AG09319 (cell line): ENCODE measurements at regions not wholly inside any gene's neighbourhood (a gene's known extent, or its start where the extent isn't known, plus 50 kb on each side); places are given as distances from the start of the nearest gene placed in this dataset.

Experiments used
- DNase-seq: peaks from one replicate; pipeline ENCODE4 v3.0.0-alpha.2; 2010; ENCODE audit warnings: low read depth; ENCODE audit errors: extremely low read depth
- TF ChIP-seq, protein P1 (sequence below): IDR thresholded peaks from 2 replicates; pipeline ENCODE4 v1.5.1; 2011; ENCODE audit warnings: low read depth, mild to moderate bottlenecking, inconsistent platforms, low read length, moderate library complexity

DNA sequence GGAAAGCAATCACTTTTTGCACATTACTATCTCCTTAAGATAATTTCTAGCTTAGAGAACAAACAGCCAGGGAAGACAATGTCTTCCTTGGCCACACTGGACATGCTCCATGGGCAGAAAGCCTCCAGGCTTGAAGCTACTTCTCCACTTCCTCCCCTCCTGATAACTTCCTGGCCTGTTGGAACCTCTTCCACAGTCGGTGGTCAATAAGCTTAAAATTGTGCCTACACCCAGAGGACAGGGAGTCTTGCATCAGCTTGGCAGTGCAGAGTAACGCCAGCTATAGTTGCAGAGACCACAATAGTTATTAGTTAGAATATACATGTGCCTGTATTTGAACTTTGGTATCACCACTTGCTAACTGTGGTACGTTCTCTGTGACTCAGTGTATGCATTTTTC is 58.1 kb upstream of the ABCA1 start:
- TF ChIP-seq, protein P1, sequence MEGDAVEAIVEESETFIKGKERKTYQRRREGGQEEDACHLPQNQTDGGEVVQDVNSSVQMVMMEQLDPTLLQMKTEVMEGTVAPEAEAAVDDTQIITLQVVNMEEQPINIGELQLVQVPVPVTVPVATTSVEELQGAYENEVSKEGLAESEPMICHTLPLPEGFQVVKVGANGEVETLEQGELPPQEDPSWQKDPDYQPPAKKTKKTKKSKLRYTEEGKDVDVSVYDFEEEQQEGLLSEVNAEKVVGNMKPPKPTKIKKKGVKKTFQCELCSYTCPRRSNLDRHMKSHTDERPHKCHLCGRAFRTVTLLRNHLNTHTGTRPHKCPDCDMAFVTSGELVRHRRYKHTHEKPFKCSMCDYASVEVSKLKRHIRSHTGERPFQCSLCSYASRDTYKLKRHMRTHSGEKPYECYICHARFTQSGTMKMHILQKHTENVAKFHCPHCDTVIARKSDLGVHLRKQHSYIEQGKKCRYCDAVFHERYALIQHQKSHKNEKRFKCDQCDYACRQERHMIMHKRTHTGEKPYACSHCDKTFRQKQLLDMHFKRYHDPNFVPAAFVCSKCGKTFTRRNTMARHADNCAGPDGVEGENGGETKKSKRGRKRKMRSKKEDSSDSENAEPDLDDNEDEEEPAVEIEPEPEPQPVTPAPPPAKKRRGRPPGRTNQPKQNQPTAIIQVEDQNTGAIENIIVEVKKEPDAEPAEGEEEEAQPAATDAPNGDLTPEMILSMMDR: no peak
- no peak for DNase-seq

DNA sequence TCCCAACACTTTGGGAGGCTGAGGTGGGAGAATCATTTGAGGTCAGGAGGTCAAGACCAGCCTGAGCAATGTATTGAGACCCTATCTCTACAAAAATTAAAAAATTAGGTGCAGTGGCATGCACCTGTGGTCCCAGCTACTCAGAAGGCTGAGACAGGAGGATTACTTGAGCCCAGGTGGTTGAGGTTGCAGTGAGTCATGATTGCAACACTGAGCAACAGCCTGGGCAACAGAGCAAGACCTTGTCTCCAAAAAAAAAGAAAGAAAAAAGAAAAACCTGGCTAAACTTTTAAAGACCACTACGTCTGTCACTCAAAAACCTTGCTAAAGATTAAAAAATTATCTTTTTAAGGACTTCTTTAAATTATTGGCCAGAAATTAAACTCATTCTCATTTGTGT is 59.8 kb upstream of the ABCA1 start:
- TF ChIP-seq, protein P1: no peak
- DNase-seq: no peak

DNA sequence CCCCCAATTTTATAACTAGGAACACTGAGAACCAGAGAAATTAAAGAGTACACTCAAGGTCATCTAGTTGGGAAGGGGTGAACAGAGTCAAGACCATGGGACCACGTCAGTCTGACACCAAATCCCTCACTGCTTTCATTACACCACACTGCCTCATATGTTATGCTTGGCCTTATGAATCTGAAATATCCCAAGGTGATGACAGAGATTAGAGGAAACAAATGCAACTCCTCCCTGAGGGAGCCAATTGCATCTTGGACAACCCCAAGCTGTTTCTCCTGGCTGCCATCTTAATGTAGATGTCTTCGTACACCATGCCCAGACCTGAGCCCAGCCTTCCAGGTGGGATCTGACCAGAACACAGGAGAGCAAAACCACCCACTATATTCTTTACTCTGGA is 60.6 kb upstream of the ABCA1 start:
- TF ChIP-seq, protein P1: no peak
- DNase-seq: no peak

DNA sequence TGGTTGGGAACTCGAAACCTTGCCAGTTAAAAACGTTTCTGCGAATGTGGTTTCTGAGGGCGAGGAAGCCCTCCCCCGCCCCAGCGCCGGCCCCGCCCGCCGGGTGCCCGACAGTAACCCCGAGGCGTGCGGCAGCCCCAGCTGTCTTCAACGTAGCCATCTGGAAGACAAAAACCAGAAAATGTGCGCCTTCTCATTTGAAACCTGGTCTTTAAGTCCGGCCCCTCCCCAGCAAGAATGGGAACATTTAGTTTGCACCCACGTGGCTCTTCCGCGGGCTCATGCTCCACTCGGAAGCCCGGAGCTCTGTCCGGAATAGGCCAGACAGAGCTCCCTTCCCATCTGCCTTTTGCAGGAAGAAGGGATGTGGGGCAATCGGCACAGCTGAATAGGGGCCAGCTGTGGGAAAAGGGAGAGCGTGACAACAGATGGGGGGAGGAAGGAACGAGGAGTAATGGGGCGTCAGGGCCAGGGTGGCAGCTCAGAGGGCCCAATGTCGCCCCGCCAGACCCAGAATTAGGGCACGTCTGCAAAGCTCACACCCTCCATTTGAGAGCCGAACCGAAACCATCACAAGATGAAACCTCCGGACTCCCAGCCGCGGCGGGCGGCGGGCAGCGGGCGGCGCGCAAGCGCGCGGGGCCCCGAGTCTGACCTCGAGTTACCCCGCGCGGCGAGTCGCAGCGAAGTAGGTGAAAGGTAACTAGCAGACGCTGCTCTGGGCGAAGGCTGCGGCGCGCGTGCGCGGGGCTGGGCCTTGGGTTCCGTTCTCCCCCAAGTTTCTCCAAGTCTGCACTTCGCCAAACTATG is 63.4 kb upstream of the ABCA1 start:
- TF ChIP-seq, protein P1: no peak
- peak; percentile 56 for DNase-seq

DNA sequence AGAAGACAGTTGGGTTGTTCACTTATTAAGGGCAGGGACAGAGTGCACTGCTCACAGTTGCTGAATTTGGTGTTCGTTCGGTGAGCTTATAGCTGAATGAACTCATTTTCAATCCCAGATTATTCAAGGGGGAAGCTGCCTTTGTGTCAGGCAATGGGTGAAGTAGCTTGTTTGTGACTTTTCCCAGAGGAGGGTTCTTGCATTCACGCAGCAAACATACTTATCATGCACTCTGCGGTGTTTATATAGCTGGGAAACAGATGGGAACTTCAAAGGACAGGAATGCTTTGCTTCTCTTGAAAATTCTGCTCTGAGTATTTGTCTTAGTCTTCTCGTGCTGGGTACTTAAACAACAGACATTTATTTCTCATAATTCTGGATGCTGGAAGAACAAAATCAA is 64.7 kb upstream of the ABCA1 start:
- TF ChIP-seq, protein P1: no peak
- peak; percentile 19 for DNase-seq

DNA sequence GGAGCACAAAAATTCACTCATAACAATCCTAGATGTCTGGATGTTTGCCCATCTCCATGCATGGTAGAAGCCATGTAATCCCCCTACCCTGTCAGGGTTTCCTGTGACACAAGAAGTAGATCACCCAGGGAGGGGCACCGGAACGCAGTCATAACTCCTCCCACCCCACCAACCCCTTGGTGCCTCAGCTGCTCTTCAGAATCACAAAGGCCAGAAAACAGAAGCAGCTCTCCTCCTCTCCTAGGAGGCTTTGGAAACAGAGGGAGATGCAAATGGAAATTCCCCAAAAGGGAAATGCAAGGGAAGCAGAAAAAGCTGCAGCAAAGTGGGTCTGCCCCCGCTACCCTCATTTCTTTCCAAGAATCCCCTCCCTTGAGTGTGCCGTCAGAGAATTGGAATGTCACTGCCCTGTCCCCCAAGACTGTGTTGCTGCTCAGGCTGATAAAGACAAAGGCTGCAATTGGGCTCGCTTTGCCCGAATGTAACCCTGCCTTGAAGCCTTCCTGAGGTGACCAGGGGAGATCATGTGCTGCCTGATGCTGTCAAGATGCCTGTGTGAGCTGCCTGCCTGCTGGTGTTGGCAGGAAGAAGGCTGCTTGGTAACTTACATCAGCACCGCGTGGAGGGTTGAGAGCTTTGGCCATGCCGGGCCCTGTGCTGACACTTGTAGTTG is 65.5 kb upstream of the ABCA1 start:
- TF ChIP-seq, protein P1: no peak

DNA sequence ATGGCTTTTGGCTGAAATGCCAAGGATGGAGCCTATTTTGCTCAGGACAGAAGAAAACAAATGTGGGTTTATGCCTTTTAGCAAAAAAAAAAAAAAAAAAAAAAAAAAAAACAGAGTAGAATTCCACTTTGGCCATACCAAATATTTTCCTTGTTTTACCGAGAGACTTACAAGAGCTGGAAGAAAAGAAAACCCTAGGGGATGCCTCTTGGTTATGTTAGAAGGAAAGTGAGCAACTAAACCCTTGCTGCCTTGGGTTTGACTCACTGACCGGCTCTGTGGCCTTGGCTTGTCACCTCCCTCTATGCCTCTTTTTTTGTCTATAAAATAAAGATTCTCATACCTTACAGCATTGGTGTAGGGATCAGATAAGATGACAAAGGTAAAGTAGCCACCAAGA is 69.6 kb upstream of the ABCA1 start:
- TF ChIP-seq, protein P1: no peak
- DNase-seq: no peak

More for the DNA sequence above, 65.5 kb upstream of the ABCA1 start:
- peak; percentile 24 for DNase-seq
